Smooth muscle cell (in vitro differentiated cells): ENCODE measurements at regions not wholly inside any gene's neighbourhood (a gene's known extent, or its start where the extent isn't known, plus 50 kb on each side); places are given as distances from the start of the nearest gene placed in this dataset.
A peak's percentile ranks its signal among the peaks of the same experiment; 100 is the strongest.

Source experiments
- DNase-seq: peaks from one replicate; lab custom pipeline; 2025; ENCODE audit not compliant: unreplicated experiment; lab: John Stamatoyannopoulos, UW
- H2AFZ ChIP-seq: fragments of 200-600 bp; sonication (generic); 2 replicates; pipeline ENCODE4 v1.6.0; 2016; ENCODE audit warnings: antibody characterized with exemption, low read depth, mild to moderate bottlenecking
- H3F3A ChIP-seq: fragments of 200-600 bp; sonication (generic); 2 replicates; pipeline ENCODE4 v1.6.0; 2017; ENCODE audit warnings: antibody characterized with exemption, low read depth
- H3K27ac ChIP-seq: fragments of 200-600 bp; sonication (generic); 2 replicates; pipeline ENCODE4 v1.5.1; 2016; ENCODE audit warnings: low read depth, mild to moderate bottlenecking
- H3K27me3 ChIP-seq: fragments of 200-600 bp; sonication (generic); 2 replicates; pipeline ENCODE4 v1.6.1; 2016; ENCODE audit warnings: low read depth, mild to moderate bottlenecking
- H3K36me3 ChIP-seq: fragments of 200-600 bp; sonication (generic); 2 replicates; pipeline ENCODE4 v1.5.1; 2016; ENCODE audit warnings: low read depth
- H3K4me1 ChIP-seq: fragments of 200-600 bp; sonication (generic); 2 replicates; pipeline ENCODE4 v1.5.1; 2016; ENCODE audit warnings: low read depth
- H3K4me2 ChIP-seq: fragments of 200-600 bp; sonication (generic); 2 replicates; pipeline ENCODE4 v1.6.0; 2016; ENCODE audit warnings: mild to moderate bottlenecking
- H3K4me3 ChIP-seq: fragments of 200-600 bp; sonication (generic); 2 replicates; pipeline ENCODE4 v1.5.1; 2016; ENCODE audit warnings: mild to moderate bottlenecking
- H3K79me2 ChIP-seq: fragments of 200-600 bp; sonication (generic); 2 replicates; pipeline ENCODE4 v1.6.0; 2016; ENCODE audit warnings: low read depth, mild to moderate bottlenecking
- H3K9ac ChIP-seq: fragments of 200-600 bp; sonication (generic); 2 replicates; pipeline ENCODE4 v1.6.0; 2016; ENCODE audit warnings: low read depth
- H3K9me3 ChIP-seq: fragments of 200-600 bp; sonication (generic); replicated peaks from 2 replicates; pipeline ENCODE4 v1.5.1; 2016; ENCODE audit warnings: low read depth
- H4K20me1 ChIP-seq: fragments of 200-600 bp; sonication (generic); 2 replicates; pipeline ENCODE4 v1.6.0; 2016; ENCODE audit warnings: low read depth
- WGBS: methylation state at CpG from one replicate; pipeline ENCODE4 v1.1.7; 2016; ENCODE audit warnings: low lambda C conversion rate; 5-methylcytosine and 5-hydroxymethylcytosine counted together
- TF ChIP-seq, protein P1 (sequence below): fragments of 200-600 bp; sonication (generic); IDR thresholded peaks from 2 replicates; pipeline ENCODE4 v1.5.1; 2017; ENCODE audit warnings: borderline replicate concordance, mild to moderate bottlenecking, antibody characterized with exemption; ENCODE audit not compliant: insufficient read depth, poor library complexity, severe bottlenecking

DNA sequence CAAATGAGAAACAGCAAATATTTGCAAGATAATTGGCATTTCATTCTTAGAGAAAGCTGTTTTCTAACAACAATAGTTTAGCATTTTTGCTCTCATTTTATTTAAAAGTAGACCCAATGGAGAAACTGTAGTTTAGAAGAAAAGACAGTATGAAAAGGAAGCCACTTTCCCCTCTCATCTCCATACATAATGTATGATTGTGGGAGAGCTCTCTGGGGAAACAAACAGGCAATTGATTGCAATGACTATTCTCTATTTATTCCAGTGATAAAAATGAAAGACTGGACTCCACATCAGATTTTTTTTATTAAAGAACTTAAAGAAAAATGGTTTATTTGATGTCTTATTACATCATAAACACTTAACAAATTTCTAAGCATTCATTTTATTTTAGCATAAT is 116.8 kb upstream of the SASH1 start:
- no peaks in the 10 kb centered on the region for H3K9me3 ChIP-seq
- H3K9ac ChIP-seq: no peak overlapping the region
- no peak for DNase-seq

DNA sequence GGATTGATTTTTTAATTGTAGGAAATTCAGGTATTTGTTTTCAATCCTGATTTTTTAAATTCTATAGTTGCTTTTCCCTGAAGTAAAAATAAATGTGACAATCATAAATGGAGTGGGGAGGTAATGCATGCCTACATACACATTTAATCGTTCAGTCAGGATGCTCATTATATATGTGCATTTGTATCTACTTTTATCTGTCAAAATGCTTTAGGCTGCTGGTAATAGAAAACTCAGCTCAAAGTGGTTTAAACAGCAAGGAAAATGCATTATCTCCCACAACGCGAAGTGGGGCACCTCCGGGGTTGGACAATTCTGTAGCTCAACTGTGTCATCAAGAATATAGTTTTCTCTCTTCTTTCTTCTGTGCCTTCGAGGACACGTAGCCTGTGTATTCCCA is 116.4 kb upstream of the SASH1 start:
- no peaks in the 10 kb centered on the region for H4K20me1 ChIP-seq
- no peak for DNase-seq
- no peaks in the 10 kb centered on the region for H3K4me1 ChIP-seq
- H3K4me3 ChIP-seq: no peak overlapping the region
- no peak overlapping the region for H2AFZ ChIP-seq
- H3K4me2 ChIP-seq: no peak overlapping the region
- no peaks in the 10 kb centered on the region for H3K36me3 ChIP-seq
- H3K9ac ChIP-seq: no peak overlapping the region
- TF ChIP-seq, protein P1, sequence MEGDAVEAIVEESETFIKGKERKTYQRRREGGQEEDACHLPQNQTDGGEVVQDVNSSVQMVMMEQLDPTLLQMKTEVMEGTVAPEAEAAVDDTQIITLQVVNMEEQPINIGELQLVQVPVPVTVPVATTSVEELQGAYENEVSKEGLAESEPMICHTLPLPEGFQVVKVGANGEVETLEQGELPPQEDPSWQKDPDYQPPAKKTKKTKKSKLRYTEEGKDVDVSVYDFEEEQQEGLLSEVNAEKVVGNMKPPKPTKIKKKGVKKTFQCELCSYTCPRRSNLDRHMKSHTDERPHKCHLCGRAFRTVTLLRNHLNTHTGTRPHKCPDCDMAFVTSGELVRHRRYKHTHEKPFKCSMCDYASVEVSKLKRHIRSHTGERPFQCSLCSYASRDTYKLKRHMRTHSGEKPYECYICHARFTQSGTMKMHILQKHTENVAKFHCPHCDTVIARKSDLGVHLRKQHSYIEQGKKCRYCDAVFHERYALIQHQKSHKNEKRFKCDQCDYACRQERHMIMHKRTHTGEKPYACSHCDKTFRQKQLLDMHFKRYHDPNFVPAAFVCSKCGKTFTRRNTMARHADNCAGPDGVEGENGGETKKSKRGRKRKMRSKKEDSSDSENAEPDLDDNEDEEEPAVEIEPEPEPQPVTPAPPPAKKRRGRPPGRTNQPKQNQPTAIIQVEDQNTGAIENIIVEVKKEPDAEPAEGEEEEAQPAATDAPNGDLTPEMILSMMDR: no peak
- 89% methylated on average over 6 of the region's 6 CpGs for WGBS
- no peaks in the 10 kb centered on the region for H3K9me3 ChIP-seq
- no peaks in the 10 kb centered on the region for H3K79me2 ChIP-seq
- H3K27me3 ChIP-seq: no peaks in the 10 kb centered on the region
- no peak overlapping the region for H3K27ac ChIP-seq
- H3F3A ChIP-seq: no peaks in the 10 kb centered on the region

More for the DNA sequence above, 116.8 kb upstream of the SASH1 start:
- Histone ChIP-seq H3K36me3 (no peaks in the 10 kb centered on the region), H3K4me2 (no peak overlapping the region), H2AFZ (no peak overlapping the region), H3K79me2 (no peaks in the 10 kb centered on the region), H3K27ac (no peak overlapping the region), H4K20me1 (no peaks in the 10 kb centered on the region), H3F3A (no peaks in the 10 kb centered on the region), H3K4me1 (no peaks in the 10 kb centered on the region), H3K4me3 (no peak overlapping the region), H3K27me3 (no peaks in the 10 kb centered on the region)
- TF ChIP-seq, protein P1: no peak

DNA sequence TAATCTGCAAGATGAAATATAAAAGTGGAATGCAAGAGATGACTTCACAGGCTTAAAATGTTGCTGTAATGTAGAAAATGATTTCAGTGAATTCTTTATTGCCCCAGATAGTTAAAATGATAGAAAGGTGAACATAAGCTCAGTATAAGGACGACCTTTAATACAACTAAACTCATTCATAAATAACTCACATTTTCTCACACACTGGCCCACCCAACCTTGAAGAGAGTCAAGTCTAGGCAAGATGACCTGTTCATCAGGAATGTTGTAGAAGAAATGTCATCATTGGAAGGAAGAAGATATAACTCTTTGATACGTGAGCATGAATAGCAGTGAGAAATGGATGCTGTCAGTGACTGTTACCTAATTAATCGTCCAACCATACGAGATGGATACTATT is 111.1 kb upstream of the SASH1 start:
- no peak for DNase-seq
- Histone ChIP-seq H3K4me2 (no peak overlapping the region), H4K20me1 (no peaks in the 10 kb centered on the region), H3K9ac (no peak overlapping the region), H3K27me3 (no peaks in the 10 kb centered on the region), H3K4me3 (no peak overlapping the region), H3K4me1 (no peaks in the 10 kb centered on the region), H2AFZ (no peak overlapping the region), H3K36me3 (no peaks in the 10 kb centered on the region), H3K9me3 (no peaks in the 10 kb centered on the region), H3F3A (no peaks in the 10 kb centered on the region), H3K79me2 (no peaks in the 10 kb centered on the region), H3K27ac (no peak overlapping the region)
- TF ChIP-seq, protein P1: no peak
- WGBS: 86% methylated on average over 4 of the region's 4 CpGs

DNA sequence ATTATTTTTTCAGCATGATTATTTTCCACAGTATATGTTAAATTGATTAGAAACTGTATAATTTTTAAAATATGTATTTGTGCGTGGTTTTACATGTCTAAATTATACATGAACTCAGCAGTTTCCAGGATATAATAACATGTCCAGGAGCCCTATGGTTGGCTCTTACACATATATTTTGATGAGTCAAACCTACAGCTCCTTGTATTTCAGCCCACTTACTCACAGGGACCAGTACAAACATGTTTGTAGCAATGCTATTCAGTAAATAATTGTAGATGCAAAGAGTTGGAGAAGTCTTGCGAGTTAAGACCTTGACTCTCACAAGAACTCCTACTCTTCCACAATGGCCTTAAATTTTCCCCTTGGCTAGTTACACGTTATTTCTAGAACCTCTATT is 107.2 kb upstream of the SASH1 start:
- no peaks in the 10 kb centered on the region for H3K79me2 ChIP-seq
- H3K9ac ChIP-seq: no peak overlapping the region
- H3K27me3 ChIP-seq: no peaks in the 10 kb centered on the region
- no peaks in the 10 kb centered on the region for H3K9me3 ChIP-seq
- no peaks in the 10 kb centered on the region for H3K4me1 ChIP-seq
- H2AFZ ChIP-seq: no peak overlapping the region
- no peaks in the 10 kb centered on the region for H3K36me3 ChIP-seq
- H3K4me3 ChIP-seq: no peak overlapping the region
- DNase-seq: no peak
- peak overlapping the region; percentile 60 for H3K27ac ChIP-seq
- no peaks in the 10 kb centered on the region for H3F3A ChIP-seq
- no peaks in the 10 kb centered on the region for H4K20me1 ChIP-seq
- 76% methylated on average over 3 of the region's 3 CpGs for WGBS
- TF ChIP-seq, protein P1: no peak
- H3K4me2 ChIP-seq: peak overlapping the region; percentile 13
